GM19238 (cell line): ENCODE measurements at regions not wholly inside any gene's neighbourhood (a gene's known extent, or its start where the extent isn't known, plus 50 kb on each side); places are given as distances from the start of the nearest gene placed in this dataset.
"Not testable (repeated sequence)": the region's sequence is repeated elsewhere in the genome, so short reads cannot be mapped to it uniquely, and the experiment has no call there.

ENCODE experiments used
- DNase-seq: peaks from one replicate; pipeline ENCODE4 v3.0.0; 2011; ENCODE audit warnings: low spot score; ENCODE audit not compliant: insufficient read length

- no peak for DNase-seq
These were observed 350.9 kb upstream of the PKN2 start for GRCh38 chr1:88333086-88333695.

- DNase-seq: no peak
These were observed 342.6 kb upstream of the PKN2 start for GRCh38 chr1:88341447-88341846.

- not testable (repeated sequence) for DNase-seq
These were observed 342.0 kb upstream of the PKN2 start for GRCh38 chr1:88342081-88342480.

- DNase-seq: no peak
These were observed 333.4 kb upstream of the PKN2 start for GRCh38 chr1:88350648-88351047.

GRCh38 chr1:88351960-88352359, 332.1 kb upstream of the PKN2 start:
- DNase-seq: no peak

GRCh38 chr1:88354256-88354655, 329.8 kb upstream of the PKN2 start:
- DNase-seq: no peak

- DNase-seq: no peak
These were observed 326.3 kb upstream of the PKN2 start for GRCh38 chr1:88357729-88358128.

GRCh38 chr1:88371436-88372023, 312.5 kb upstream of the PKN2 start:
- DNase-seq: no peak

GRCh38 chr1:88375977-88376376, 308.1 kb upstream of the PKN2 start:
- no peak for DNase-seq

GRCh38 chr1:88376421-88376820, 307.7 kb upstream of the PKN2 start:
- DNase-seq: no peak

GRCh38 chr1:88378560-88378959, 305.5 kb upstream of the PKN2 start:
- no peak for DNase-seq

- DNase-seq: no peak
These were observed 289.1 kb upstream of the PKN2 start for GRCh38 chr1:88394958-88395357.

GRCh38 chr1:88398338-88398737, 285.7 kb upstream of the PKN2 start:
- DNase-seq: no peak

- DNase-seq: no peak
These were observed 284.4 kb upstream of the PKN2 start for GRCh38 chr1:88399690-88400089.

- no peak for DNase-seq
These were observed 282.8 kb upstream of the PKN2 start for GRCh38 chr1:88401313-88401712.

- no peak for DNase-seq
These were observed 279.5 kb upstream of the PKN2 start for GRCh38 chr1:88404582-88404981.

- no peak for DNase-seq
These were observed 276.8 kb upstream of the PKN2 start for GRCh38 chr1:88407248-88407647.

- DNase-seq: no peak
These were observed 262.1 kb upstream of the PKN2 start for GRCh38 chr1:88421997-88422396.

GRCh38 chr1:88433556-88433955, 250.5 kb upstream of the PKN2 start:
- DNase-seq: no peak

GRCh38 chr1:88434836-88435235, 249.2 kb upstream of the PKN2 start:
- DNase-seq: no peak

GRCh38 chr1:88441022-88441421, 243.1 kb upstream of the PKN2 start:
- DNase-seq: no peak

GRCh38 chr1:88451856-88452255, 232.2 kb upstream of the PKN2 start:
- DNase-seq: no peak

- no peak for DNase-seq
These were observed 230.8 kb upstream of the PKN2 start for GRCh38 chr1:88453295-88453694.

GRCh38 chr1:88454781-88455180, 229.3 kb upstream of the PKN2 start:
- no peak for DNase-seq
